Colonic mucosa (tissue), 4 donors: ENCODE measurements at regions not wholly inside any gene's neighbourhood (a gene's known extent, or its start where the extent isn't known, plus 50 kb on each side); places are given as distances from the start of the nearest gene placed in this dataset.

Source experiments
- DNase-seq: peaks from one replicate; pipeline ENCODE4 v3.0.0-alpha.2; 2020
- H3K27ac ChIP-seq: fragments of 200-600 bp; one replicate; pipeline ENCODE4 v1.8.0; 2021
- H3K27me3 ChIP-seq: fragments of 200-600 bp; one replicate; pipeline ENCODE4 v1.8.0; 2021
- H3K36me3 ChIP-seq: fragments of 200-600 bp; one replicate; pipeline ENCODE4 v1.8.0; 2021
- H3K4me1 ChIP-seq: fragments of 200-600 bp; one replicate; pipeline ENCODE4 v1.8.0; 2021; ENCODE audit warnings: mild to moderate bottlenecking
- H3K4me3 ChIP-seq: fragments of 200-600 bp; one replicate; pipeline ENCODE4 v1.8.0; 2021
- H3K9ac ChIP-seq, 2 donors: one replicate each; pipeline ENCODE4 v1.7.0; 2013; ENCODE audit warnings: control low read depth in 2 of 2, low read depth in 2 of 2, low read length in 2 of 2
- H3K9me3 ChIP-seq: fragments of 200-600 bp; one replicate; pipeline ENCODE4 v1.8.0; 2021
- CTCF ChIP-seq: fragments of 200-600 bp; IDR thresholded peaks from one replicate; pipeline ENCODE4 v1.8.0; 2022; ENCODE audit warnings: antibody characterized with exemption, mild to moderate bottlenecking
- intact Hi-C: fragments of 100-400 bp; cut with DNase I; formaldehyde crosslinking; loops from one replicate; pipeline ENCODE4 v1.14.1; 2022
- donor health status: healthy.
- donor health status: DM: no; HTN: no; CAD: no.
- donor health status: DM: no; HTN: no; CAD: no.

GRCh38 chr17:73701701-73702100 lies 57.5 kb upstream of the SDK2 start:
- no peak for TF ChIP-seq CTCF
- no peak overlapping the region for H3K27ac ChIP-seq
- no peak overlapping the region for H3K4me3 ChIP-seq
- intact Hi-C loops = no loop called here
- DNase-seq = no peak
- no peaks in the 10 kb centered on the region for H3K36me3 ChIP-seq
- H3K4me1 ChIP-seq = no peaks in the 10 kb centered on the region
- H3K27me3 ChIP-seq = no peaks in the 10 kb centered on the region
- no peak overlapping the region for H3K9ac ChIP-seq
- no peaks in the 10 kb centered on the region for H3K9me3 ChIP-seq

GRCh38 chr17:73703192-73703591 lies 58.9 kb upstream of the SDK2 start:
- no peak overlapping the region for H3K4me3 ChIP-seq
- no peak for DNase-seq
- H3K27ac ChIP-seq = no peak overlapping the region
- H3K36me3 ChIP-seq = no peaks in the 10 kb centered on the region
- TF ChIP-seq CTCF = no peak
- no peaks in the 10 kb centered on the region for H3K4me1 ChIP-seq
- no peaks in the 10 kb centered on the region for H3K27me3 ChIP-seq
- intact Hi-C loops = no loop called here
- H3K9ac ChIP-seq = no peak overlapping the region
- H3K9me3 ChIP-seq = no peaks in the 10 kb centered on the region

- intact Hi-C loops = no loop called here
These were observed 59.7 kb upstream of the SDK2 start for GRCh38 chr17:73703917-73704316.

GRCh38 chr17:73705594-73705993 lies 61.3 kb upstream of the SDK2 start:
- intact Hi-C loops = no loop called here
- TF ChIP-seq CTCF = no peak
- H3K27me3 ChIP-seq = no peaks in the 10 kb centered on the region
- H3K27ac ChIP-seq = no peak overlapping the region
- no peak overlapping the region for H3K4me3 ChIP-seq
- DNase-seq = peak; percentile 37
- no peak overlapping the region for H3K9ac ChIP-seq
- H3K4me1 ChIP-seq = no peaks in the 10 kb centered on the region
- H3K36me3 ChIP-seq = no peaks in the 10 kb centered on the region
- no peaks in the 10 kb centered on the region for H3K9me3 ChIP-seq

More at GRCh38 chr17:73703917-73704316, 59.7 kb upstream of the SDK2 start:
- no peak for TF ChIP-seq CTCF
- Histone ChIP-seq H3K9ac (no peak overlapping the region), H3K9me3 (no peaks in the 10 kb centered on the region), H3K27ac (no peak overlapping the region), H3K36me3 (no peaks in the 10 kb centered on the region), H3K4me3 (no peak overlapping the region), H3K4me1 (no peaks in the 10 kb centered on the region), H3K27me3 (no peaks in the 10 kb centered on the region)
- DNase-seq = no peak

GRCh38 chr17:73706428-73706827 lies 62.2 kb upstream of the SDK2 start:
- Histone ChIP-seq H3K9ac (no peak overlapping the region), H3K27me3 (no peaks in the 10 kb centered on the region), H3K27ac (no peak overlapping the region), H3K4me3 (no peak overlapping the region), H3K9me3 (no peaks in the 10 kb centered on the region), H3K4me1 (no peaks in the 10 kb centered on the region), H3K36me3 (no peaks in the 10 kb centered on the region)
- DNase-seq = no peak
- intact Hi-C loops = no loop called here
- TF ChIP-seq CTCF = no peak

GRCh38 chr17:73706858-73707257 lies 62.6 kb upstream of the SDK2 start:
- Histone ChIP-seq H3K9me3 (no peaks in the 10 kb centered on the region), H3K27me3 (no peaks in the 10 kb centered on the region), H3K9ac (no peak overlapping the region), H3K27ac (no peak overlapping the region), H3K36me3 (no peaks in the 10 kb centered on the region), H3K4me3 (no peak overlapping the region), H3K4me1 (no peaks in the 10 kb centered on the region)
- DNase-seq = no peak
- no peak for TF ChIP-seq CTCF
- intact Hi-C loops = no loop called here
